ENCODE measurements at regions not wholly inside any gene's neighbourhood (a gene's known extent, or its start where the extent isn't known, plus 50 kb on each side); places are given as distances from the start of the nearest gene placed in this dataset.
A peak's percentile ranks its signal among the peaks of the same experiment; 100 is the strongest.

DNA sequence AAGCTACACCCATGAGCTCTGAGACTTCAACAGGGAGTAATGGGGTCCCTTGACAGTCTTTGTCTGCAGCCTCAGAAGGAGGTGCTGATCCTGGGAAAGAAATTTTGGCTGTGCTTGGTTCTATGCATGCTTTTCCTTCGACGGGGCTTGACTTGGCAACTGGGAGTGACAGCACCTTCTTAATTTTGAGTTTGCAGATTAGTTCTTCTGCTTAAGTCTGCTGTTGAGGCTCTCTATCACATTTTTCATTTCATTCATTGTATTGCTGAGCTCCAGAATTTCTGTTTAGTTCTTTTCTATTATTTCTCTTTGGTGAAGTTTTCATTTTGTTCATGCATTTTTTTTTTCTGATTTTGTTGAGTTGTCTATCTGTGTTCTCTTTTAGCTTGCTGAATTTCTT, 125.6 kb downstream of the SNX19 start:
- no peak for DNase-seq (ENCODE audit: low read depth)
- no peak overlapping the region for H3K4me3 ChIP-seq (ENCODE audit: low read length)
- TF ChIP-seq, protein P1, sequence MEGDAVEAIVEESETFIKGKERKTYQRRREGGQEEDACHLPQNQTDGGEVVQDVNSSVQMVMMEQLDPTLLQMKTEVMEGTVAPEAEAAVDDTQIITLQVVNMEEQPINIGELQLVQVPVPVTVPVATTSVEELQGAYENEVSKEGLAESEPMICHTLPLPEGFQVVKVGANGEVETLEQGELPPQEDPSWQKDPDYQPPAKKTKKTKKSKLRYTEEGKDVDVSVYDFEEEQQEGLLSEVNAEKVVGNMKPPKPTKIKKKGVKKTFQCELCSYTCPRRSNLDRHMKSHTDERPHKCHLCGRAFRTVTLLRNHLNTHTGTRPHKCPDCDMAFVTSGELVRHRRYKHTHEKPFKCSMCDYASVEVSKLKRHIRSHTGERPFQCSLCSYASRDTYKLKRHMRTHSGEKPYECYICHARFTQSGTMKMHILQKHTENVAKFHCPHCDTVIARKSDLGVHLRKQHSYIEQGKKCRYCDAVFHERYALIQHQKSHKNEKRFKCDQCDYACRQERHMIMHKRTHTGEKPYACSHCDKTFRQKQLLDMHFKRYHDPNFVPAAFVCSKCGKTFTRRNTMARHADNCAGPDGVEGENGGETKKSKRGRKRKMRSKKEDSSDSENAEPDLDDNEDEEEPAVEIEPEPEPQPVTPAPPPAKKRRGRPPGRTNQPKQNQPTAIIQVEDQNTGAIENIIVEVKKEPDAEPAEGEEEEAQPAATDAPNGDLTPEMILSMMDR (conservative IDR thresholded peaks at IDR 0.05; ENCODE audit: low read length), result no peak

DNA sequence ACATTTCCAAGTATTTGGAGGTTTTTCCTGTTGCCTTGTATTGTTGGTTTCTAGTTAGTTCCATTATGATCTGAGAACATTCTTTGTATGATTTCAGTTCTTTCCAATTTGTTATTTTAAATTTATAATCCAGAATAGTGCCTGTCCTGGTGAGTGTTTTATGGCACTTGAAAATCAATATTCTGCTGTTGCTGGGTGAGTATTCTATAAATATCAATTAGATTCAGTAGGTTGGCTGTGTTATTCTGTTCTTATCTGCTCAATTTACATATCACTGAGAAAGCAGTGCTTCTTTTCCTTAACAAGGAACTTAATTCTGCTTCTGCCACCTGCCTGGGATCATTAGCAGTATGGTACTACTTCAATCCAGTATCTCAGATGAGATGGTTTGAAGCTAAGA, 123.5 kb downstream of the SNX19 start:
- H3K4me3 ChIP-seq (ENCODE audit: low read length), result no peak overlapping the region
- no peak for DNase-seq (ENCODE audit: low read depth)
- TF ChIP-seq, protein P1 (conservative IDR thresholded peaks at IDR 0.05; ENCODE audit: low read length), result no peak

DNA sequence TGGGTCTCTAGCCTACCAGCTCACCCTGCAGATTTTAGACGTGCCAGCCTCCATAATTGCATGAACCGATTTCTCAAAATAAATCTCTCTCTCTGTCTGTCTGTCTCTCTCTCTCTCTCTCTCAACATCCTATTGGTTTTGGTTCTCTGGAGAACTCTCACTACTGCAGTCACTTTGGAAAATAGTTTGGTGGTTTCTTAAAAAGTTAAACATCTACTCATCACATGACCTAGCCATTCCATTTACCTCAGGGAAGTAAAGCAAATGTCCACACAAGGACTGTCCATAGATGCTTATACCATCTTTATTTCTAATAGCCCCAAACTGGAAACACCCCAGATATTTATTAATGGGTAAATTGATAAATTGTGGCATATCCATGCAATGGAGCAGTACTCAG, 119.5 kb downstream of the SNX19 start:
- DNase-seq (ENCODE audit: low read depth), result no peak
- no peak overlapping the region for H3K4me3 ChIP-seq (ENCODE audit: low read length)
- TF ChIP-seq, protein P1 (conservative IDR thresholded peaks at IDR 0.05; ENCODE audit: low read length), result no peak

DNA sequence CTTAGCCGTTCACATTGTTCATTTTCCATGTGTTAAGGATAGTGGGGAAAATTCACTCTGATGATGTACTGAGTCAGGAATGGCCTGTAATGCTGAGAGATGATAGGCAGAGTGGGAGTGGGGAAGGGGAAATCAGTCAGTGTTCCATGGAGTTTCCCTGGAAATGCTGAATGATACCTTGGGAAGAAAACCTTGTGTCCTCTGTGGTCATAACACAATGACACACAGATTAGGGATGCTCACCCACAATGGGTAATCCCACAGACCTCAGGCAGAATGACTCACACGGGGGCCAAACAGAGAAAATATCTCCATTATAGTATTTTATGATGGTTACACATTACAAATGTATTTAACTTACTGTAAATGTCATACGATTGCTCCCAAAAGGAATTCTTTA, 118.0 kb downstream of the SNX19 start:
- H3K4me3 ChIP-seq (ENCODE audit: low read length), result no peak overlapping the region
- DNase-seq (ENCODE audit: low read depth), result peak; percentile 94
- TF ChIP-seq, protein P1 (conservative IDR thresholded peaks at IDR 0.05; ENCODE audit: low read length), result no peak

DNA sequence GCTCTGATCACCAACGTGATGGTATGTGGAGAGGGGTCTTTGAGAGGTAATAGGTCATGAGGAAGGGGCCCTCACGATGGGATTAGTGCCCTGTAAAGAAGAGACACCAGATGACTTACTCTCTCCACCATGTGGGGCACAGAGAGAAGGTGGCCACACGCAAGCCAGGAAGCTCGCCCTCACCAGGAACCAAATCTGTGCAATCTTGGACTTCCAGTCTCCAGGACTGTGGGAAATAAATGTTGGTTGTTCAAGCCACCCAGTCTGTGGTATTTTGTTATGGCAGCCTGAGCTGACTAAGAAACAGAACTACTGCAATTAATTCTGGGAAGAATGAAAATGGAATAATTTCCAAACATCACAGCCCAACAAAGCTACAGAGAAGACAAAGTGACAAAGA, 117.5 kb downstream of the SNX19 start:
- peak; percentile 24 for DNase-seq (ENCODE audit: low read depth)
- TF ChIP-seq, protein P1 (conservative IDR thresholded peaks at IDR 0.05; ENCODE audit: low read length), result no peak
- H3K4me3 ChIP-seq (ENCODE audit: low read length), result no peak overlapping the region

DNA sequence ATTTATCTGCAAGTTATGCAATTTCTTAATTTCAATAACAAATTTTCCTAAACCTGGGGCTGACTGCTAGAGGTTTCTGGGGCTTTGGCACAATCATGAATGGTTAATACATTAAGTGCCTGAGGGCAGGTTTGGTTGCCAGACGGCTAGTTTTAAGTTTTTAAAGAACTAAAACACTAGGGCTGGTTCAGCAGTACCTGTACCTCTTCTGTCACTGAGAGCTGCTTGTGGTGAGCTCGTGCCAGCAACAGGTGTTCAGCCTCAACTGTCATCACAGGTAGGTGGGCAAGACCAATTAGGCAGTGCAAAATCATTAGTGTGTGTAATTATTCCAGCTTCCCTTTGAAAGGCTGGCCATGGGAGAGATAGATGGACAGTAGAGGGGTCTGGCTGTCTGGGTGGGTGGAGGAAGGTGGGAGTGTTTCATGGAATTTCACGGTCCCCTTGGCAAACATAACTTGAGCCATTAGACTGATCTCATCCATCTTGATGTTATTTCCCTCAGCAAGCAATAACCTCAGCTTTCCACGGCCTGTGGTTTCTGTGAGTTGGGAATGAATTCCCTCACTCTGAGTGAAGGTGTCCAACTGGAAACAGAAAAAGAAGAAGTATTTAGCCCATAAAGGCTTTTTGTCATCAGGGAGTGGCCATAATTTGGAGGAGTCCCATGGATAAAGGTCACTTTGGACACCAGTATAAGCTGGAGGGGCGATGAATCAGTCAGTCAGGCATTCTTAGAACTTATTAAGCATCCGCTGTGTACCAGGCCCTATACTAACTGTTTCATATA, 114.8 kb downstream of the SNX19 start:
- peak; percentile 62 for DNase-seq (ENCODE audit: low read depth)
- no peak overlapping the region for H3K4me3 ChIP-seq (ENCODE audit: low read length)
- TF ChIP-seq, protein P1 (conservative IDR thresholded peaks at IDR 0.05; ENCODE audit: low read length), result no peak

DNA sequence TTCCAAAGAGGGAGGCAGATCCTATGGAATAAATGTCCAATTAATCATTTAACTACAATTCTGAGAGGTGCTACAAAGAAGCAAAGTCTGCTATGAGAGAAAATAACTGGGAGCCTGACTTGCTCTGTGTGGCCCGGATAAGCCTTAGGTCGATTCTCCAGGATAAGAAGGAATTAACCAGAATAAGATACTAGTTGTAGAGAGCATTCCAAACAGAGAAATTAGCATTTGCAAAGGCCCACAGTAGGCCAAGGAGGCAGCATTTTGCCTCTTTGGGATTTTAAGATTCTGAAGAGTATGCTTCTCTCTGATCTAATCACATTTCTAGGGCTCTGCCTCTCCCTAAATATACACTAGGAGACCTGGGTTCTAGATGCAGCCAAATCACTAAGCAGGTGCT, 113.7 kb downstream of the SNX19 start:
- DNase-seq (ENCODE audit: low read depth), result no peak
- TF ChIP-seq, protein P1 (conservative IDR thresholded peaks at IDR 0.05; ENCODE audit: low read length), result no peak
- no peak overlapping the region for H3K4me3 ChIP-seq (ENCODE audit: low read length)

Measured in AG10803 (cell line).